Stimulated activated naive CD4-positive, alpha-beta T cell (primary cell): ENCODE measurements at regions not wholly inside any gene's neighbourhood (a gene's known extent, or its start where the extent isn't known, plus 50 kb on each side); places are given as distances from the start of the nearest gene placed in this dataset.

Experiments
- DNase-seq, 6 experiments: peaks; one replicate each; lab custom pipeline; 2025; lab: John Stamatoyannopoulos, UW

DNA sequence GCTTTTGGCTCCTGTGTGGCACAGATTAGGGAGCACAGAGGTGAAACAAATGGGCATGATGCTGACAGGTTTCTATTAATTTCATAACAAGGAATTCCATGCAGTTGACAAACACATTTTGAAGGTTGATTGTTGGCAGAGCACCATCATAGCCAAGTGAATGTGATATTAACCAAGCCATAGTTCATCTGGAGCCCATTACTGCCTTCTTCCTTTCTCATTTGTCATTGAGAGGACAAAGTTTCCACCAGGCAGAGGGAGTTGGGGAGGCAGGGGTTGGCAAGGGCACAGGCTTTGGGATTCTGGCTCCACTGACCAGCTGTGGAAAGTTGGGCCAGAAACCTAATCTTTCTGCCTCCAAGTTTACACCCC is 325.2 kb downstream of the MFSD1 start:
- DNase-seq, result no peak

DNA sequence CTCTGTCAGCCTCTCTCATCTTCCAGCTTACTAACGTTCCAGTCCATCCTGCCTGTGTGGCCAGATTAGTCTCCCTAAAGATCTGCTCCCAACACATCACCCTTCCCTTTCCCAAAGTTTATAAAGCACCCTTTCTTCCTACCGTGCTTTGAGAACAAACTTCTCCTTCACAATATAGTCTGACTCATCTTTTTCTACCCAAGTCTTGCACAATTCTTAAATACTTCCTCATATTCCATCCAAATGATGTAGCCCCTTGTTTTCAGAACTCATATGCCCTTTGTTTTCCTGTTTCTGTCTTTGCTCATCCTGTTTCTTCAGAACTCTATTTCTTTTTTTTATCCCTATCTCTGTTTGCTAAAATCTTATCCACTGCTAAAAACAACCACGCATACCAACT is 326.8 kb downstream of the MFSD1 start:
- no peak for DNase-seq

DNA sequence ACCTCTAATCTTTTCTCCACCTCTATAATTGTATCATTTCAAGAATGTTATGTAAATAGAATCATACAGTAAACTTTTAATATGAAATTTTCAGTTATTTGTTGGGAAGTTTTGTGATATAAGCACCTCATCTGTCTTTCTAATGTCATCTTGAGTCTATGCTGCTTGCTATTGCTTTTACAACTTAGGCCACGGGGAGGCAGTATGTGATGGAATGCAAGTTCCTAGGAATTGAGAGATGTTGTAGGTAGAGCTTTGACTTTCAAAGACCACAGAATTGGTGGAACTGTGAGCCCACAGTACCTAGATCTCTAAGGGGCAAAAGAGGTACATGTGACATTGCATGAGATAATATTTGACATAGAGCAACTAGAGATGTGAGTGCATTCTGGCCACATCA is 328.3 kb downstream of the MFSD1 start:
- no peak for DNase-seq

DNA sequence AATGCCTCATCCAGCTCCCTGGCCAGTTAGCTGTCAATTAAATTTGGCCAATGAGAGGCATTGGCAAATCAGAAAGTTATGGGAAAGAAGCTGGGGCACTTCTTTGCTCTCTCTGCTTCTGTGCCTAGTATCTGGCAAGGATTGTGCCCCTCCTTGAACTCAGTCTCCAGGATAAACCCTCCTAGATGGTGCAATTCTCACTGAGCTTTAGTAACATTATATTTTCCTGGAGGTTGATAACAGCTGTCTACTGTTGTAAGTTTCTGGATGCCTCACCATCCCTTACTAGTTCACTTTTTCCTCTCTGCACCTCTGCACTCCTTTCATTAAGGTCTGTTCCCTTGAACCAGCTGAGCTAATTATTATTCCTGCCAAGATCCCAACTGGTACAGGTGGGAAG is 329.5 kb downstream of the MFSD1 start:
- no peak for DNase-seq

DNA sequence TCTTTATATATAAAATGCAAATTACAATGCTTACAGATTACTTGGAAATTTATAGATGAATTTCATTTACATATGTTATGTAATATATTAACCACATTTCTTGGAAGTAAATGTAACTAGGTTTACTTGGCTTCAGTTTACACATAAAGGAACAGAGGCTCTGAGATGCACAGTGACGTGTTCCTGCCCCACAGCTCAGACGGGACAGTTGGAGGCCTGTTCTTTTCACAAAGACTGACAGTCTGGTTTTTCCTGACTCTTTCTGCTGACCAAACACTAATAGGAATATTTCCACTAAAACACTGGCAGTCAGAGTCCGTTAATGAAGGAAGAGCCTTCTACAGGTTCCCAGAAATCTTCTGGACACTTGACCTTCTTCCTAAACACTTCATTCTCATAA is 336.1 kb downstream of the MFSD1 start:
- no peak for DNase-seq

DNA sequence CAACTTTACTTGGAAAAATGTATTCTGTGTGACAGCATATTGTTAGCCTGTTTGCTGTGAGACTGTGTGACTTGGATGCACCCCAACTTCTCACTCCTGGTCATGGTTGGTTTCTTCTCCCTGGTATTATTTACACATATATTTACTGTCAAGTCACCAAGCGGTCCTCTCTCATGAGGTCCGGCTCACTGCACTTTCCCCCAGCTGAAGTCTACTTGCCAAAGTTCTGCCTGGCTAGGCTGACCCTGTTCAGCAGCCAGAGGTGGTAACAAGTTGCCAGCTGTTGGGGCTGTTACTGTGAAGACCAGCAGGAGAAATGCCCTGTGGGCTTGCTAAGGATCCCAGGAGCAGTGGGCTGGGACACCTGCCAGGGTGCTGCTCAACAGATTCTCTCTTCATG is 337.5 kb downstream of the MFSD1 start:
- DNase-seq, result no peak

DNA sequence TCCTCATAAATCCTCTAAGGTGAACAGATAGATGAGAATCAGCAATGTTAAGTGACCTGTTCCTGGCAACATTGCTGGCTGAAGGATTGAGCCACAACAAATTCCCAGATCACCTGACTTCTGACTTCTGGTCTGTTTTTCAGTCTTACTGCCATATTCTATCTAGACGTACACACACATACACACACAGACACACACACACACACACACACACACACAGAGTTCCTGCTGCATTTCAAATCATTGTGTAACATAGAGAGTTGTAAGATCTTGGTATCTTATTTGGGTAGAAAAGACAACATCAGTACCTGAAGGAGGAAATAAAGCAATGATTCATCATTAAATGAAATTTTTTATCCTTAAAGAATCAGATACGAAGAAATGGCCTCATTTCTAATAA is 342.6 kb downstream of the MFSD1 start:
- no peak for DNase-seq

DNA sequence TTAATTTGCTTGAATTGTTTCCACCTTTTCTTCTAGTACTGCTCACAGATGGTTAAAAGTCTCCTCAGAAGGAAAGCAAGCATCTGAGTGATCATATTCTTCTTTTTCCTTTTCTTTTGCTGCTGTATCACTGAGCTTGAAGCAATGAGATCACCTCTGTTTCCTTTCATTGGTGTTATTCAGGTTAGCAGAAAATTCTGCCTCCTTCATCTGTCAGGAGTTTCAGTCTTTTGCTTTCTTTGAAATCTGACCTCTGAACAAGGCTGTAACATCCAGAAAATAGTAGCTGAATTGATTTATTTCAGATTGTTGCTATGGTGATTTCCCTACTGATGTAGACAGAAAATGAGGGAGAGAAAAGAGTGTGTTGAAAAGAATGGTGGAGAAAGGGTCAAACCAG is 343.0 kb downstream of the MFSD1 start:
- DNase-seq, result no peak

DNA sequence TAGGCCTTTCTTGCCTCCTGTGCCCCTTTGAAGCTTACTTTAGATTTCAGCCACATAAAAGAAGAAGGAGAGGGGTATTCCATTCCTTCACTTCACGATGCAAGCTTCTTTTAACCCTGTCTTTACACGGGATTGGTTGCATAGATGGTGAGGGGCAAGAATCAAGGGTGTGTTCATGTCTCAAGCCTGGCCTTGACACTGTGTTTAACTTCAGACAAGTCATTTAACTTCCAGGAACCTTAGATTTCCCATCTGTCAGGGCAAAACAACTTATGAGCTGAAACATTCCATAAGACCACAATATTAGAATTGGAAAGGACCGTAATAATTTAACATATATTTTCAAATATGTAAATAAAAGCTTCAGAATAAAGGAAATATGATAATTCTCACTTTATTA is 344.5 kb downstream of the MFSD1 start:
- no peak for DNase-seq

DNA sequence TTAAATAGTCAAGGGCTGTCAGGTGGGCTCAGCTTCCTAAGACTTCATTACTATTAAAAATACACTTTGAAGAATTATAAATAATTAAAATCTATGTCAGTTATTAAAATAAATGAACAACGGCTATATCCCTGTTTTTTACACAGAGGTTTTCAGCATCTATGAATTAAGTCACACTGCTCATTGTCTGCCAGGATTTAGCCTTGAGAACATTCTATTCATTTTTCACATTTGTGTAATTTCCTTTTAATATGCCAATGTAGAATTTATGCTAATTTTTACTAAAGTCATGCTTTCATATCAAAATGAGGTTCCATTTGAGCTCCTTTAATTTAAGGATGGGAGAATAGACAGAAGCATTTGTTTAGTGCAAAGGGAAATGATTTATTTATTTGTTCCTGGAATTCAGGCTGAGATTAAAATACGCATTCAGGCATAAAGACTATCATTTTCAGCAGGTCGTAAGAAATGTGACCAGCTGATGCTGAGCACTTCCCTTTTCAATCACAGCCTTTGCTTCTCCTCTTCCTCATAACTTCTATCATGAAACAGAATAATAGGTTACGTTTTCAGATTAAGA is 345.1 kb downstream of the MFSD1 start:
- no peak for DNase-seq

DNA sequence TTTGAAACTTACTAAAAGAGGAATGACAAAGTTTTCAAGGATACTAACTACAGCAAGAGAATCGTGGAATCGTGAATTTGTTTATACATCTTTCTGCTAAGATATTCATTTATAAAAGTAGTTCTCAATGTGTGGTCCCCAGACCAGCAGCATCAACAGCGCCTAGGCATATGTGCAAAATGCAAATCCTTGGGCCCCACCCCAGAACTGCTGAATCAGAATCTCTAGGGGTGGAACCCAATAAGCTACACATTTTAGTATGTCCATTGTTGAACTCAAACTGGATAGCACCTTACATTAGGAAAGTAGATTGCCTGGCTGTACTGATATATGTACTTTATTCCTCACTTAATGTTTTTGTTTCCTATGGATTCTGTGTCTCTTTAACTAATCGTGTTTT is 346.0 kb downstream of the MFSD1 start:
- no peak for DNase-seq

DNA sequence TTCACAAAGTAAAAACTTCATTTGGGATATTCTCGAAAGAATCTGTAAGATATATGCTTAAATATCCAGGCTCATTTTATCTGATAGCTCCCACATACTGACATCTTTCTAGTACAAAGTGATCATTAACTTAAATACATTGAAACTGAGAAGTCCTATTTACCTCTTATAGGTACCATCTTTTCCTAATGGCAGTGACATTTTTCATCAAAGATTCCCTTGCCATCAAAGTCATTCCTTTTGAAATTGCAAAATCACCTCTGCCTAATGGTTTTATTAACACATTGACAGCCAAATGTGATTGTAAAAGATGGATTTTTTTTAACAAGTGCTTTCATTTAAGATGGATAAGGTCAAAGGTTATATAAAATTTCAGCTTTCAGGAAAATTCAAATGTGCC is 346.6 kb downstream of the MFSD1 start:
- no peak for DNase-seq

DNA sequence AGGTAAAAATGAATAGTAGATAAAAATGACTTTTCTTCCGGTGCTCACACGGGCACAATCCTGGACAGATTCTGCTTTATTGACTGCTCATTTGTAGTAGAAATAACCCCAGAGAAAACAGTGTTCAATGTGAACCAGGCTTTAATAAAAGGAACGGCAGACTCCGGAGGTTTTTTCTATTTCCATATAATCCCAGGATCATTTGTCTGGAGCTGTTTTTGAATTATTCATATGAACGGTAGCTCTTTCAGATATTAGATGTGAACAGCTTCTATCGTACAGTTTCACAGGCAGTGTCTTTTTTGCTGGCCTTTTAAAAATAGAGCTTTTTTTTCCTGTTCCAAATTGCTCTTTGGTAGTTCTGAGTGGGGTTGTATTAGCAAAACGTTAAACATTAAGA is 347.3 kb downstream of the MFSD1 start:
- DNase-seq, result no peak

DNA sequence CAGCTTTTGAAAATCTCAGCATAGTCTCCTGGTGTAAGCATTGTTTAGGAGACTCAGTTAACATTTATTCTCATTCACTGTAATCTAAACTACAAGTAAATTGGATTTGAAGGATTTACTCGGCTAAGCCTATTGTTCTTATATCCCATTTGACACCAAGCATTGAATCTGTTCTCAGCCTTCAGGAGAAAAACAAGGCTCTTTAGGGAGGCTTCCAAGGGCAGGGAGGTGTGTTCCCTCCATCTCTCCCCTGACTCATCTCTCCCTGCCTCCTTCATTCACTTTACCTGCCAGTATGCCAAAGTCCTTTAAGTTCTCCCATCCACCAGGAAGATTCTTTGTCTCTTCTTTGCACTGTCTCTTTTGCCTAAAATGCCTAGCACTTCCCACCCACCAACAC is 347.8 kb downstream of the MFSD1 start:
- DNase-seq, result no peak

DNA sequence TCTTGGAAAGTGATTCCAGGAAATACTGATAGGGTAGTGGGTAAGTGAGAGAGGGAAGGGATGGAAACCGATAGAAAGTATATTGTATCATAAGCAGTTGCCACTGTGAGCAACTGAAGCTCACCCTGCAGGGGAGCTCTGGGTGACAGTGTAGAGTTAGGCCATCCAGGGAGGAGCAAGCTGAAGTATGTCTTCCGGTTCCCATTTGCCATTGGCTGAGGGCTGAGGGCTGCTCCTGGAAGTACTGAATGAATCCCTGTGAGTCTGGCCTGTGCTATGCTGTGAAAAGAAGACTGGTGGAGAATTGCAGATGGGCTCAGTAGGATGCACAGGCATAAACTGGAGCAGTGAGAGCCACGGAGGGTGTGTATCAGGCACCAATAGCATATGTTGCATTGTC is 348.3 kb downstream of the MFSD1 start:
- no peak for DNase-seq

DNA sequence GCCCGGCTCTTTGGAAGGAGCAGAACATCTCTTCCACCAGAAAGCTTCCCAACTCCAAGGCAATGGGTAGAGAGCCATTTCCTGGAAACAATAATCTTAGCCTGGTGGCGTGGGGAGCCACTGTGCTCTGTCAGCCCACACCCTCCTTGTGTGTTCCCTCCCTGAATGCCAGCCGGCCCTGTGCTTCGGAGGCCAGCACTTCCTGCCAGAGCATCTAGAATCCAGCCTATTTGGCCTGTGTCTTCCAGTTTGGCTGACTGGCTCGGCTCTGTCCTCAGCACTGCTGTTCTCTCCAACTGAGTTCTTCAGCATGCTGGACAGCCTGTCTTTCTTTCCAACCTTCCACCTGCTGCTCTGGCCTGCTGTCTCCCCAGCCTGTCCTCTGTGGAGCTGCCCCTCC is 349.3 kb downstream of the MFSD1 start:
- DNase-seq, result no peak

DNA sequence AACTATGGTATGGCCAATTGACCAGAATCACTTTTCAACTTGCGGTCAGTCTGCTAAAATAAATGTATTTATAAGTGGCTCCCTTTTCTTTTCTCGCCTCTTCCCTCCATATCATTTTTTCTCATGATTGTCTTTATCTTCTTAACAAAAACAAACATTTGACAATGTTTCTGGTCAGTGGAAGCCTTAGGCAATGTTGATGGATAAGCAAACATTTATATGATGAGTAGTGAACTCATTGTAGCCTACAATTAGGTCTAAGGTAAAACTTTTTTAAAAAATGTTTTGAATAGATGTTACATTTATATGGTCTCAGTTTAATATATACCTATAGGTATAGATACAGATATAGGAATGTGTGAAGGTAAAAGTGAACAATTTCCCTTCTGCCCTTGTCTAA is 355.4 kb downstream of the MFSD1 start:
- DNase-seq, result no peak

DNA sequence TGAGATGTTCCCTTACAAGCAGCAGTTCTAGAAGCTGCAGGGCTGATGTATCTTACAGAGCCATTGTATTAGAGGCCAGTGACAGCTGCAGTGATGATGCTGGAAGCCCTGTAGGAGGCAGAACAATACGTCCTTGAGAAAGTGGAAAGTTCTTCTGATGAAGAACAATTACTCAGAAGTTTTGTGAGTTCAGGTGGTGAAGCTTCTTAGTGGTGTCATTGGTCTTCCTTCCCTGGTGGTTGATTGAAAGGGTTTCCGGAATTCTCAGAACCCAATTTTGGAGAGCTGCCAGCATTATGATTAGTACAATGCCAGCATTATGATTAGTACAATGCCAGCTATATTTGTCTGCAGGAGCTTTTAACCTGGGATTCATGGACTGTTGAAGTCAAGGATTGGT is 356.4 kb downstream of the MFSD1 start:
- no peak for DNase-seq

DNA sequence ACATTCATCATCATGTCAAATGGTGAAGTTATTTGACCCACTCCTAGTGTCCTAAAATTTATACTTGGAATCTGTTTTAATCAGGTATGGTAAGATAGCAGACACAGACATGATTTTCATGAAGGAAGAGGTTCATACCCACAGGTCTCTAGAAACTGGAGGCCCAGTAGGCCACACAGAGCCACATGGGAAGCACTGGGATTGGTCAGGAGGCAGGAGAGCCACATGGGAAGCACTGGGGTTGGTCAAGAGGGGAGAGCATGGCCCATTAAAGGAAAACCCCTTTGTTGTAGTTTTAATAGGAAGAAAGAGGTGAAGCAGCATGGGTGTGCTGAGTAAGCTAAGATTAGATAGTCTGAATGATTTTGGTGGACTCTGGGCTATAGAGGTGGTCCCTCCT is 356.9 kb downstream of the MFSD1 start:
- DNase-seq, result no peak

DNA sequence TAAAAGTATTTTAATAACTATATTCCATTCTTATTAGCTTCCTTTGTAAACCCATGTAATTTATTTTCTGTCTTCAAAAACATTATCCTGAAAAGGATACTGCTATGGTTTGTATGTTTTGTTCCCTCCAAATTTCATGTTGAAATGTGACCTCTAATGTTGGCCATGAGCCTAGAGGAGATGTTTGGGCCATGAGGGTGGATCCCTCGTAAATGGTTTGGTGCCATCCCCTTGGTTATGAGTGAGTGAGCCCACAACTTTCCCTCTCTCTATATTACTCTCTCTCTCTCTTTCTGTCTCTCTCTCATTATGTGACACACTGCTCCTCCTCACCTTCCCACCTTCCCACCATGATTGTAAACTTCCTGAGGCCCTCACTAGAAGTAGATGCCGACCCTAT is 357.7 kb downstream of the MFSD1 start:
- no peak for DNase-seq

DNA sequence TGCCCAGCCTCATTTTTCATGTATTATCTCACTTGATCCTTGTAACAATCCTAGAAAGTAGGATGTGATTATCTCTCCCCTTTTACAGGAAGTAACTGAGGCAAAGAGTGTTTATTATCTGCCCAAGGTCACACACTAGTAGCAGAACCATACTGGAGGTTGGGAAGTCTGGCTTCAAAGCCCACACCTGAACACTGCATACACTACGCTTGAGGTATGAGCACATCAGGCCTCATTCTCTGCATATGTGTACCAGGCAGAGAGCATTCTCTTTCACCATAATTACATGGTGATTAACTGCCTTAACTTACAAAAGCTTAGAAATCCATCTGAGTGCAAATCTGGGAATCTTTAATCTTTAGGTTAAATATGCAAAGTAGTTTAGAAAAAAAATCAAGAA is 361.8 kb downstream of the MFSD1 start:
- no peak for DNase-seq

DNA sequence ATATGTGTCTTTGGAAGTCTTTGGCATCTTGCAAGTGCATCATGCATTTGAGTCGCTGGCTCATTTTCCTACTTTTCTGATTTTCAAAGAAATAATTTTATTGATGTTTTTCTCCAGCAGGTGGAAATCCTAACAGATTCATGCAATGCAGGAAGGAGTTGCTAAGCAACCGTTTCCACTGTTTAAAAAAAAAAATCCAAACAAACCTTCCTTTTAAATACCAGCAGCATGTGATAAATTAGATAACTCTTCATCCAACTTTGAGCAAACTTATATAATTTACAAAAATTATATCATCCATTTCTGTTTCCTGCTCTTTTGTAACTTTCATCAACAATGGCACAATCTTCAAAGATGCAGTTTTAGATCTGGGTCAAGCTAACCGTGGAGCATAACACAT is 364.1 kb downstream of the MFSD1 start:
- no peak for DNase-seq

DNA sequence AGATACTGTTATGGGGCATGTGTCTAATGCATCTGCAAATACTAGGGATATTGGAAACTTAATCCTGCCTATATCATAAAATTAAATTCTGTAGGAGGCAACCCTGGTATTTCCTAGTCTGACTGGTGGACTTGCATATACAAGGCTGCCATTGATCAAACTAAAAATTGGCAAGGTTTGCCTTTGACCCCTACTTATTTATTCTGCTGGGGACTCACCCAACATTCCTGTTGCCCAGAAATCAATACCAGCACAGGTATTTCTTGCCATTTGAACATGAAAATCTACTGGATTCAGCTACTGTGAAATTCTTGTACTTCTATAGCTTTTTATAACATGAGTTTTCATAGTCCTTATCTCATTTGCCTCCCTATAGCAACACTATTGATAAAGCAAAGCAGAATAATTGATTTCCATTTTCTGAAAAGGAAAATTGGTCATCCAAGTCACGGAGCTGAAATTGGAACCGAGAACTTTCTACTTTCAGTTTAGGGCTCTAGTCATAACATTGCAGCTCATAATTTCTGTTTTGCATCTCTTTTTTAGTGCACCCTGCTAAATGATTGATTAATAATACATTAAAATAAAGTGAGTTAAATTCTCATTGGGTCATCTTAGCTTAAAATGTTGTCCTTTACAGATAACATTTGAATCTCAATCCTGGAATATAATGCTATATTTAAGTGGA is 365.2 kb downstream of the MFSD1 start:
- DNase-seq, result no peak

DNA sequence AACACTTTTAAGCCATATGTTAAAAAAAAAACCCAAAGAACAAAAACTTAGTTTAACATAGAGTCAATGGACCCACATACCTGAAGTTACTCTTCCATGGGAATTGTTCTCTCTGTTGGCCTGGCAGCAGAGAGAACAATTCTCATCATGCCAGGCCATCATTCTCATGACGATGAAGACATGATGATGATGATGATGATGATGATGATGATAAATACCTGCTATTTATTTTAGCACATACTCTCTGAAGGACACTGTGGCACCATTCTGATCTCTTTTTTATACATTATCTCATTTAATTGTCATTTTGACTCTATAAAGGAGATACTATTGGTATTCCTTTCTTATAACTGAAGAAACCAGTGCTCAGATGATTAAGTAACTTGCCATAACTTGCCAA is 366.9 kb downstream of the MFSD1 start:
- DNase-seq, result no peak

DNA sequence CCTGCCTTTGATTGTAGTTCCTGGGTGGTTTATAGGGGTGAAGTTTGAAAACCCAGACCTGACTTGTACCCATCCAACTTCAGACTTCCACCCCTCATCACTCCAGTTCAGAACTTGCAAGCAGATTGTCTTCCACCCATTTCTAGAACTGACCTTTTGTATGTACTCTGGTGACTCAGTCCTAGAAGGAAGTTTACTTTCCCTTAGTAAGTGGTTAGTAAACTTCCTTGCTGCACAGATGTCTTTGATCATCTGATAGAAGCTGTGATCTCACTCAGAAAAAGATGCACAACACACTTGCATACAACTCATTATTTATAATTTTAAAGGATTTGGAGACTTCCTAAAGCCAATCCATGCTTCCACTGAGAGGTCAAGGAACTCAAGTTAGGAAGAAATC is 368.0 kb downstream of the MFSD1 start:
- no peak for DNase-seq
